ENCODE measurements at regions not wholly inside any gene's neighbourhood (a gene's known extent, or its start where the extent isn't known, plus 50 kb on each side); places are given as distances from the start of the nearest gene placed in this dataset.
"Not testable (repeated sequence)": the region's sequence is repeated elsewhere in the genome, so short reads cannot be mapped to it uniquely, and the experiment has no call there.

GRCh38 chr11:96744697-96745096 lies 354.9 kb downstream of the JRKL start:
- no peak for TF ChIP-seq CTCF (conservative IDR thresholded peaks at IDR 0.05; ENCODE audit: low read depth, low read length)
- DNase-seq (ENCODE audit: low read depth), result peak; percentile 7
- H3K4me3 ChIP-seq (ENCODE audit: low read depth, low read length), result no peak overlapping the region

DNA sequence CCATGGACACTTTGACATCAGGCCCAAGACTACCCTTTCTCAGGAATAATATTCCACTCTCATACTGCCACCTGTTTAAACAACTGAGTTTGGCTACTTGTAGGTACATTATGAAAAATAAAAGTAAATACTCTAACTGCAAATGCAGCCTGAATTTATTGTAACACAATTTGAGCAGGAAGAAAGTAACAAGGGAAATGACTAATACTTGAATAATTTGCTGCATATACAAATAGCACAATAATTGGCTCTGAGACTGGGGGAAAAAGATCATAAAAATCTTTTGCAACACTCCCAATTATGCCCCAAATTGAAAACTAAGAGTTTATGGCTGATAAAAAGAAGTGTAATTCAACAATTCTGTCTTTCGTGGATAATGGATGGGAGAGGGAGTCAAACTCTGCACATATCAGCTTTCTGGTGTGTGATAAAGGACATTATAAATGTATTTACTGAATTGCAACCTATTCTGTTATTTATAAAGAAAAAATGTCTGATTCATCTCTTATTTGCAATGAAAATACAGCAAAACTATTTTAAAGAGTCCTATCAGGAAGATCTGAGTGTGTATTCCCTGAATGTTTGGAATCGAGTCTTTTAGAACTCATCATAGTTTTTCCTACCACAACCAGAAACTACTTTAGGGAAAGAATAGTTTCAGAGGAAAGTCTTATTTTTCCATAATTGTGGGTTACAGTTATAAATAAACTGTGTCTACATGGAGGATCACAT lies 359.0 kb downstream of the JRKL start:
- no peak for TF ChIP-seq CTCF (conservative IDR thresholded peaks at IDR 0.05; ENCODE audit: low read depth, low read length)
- H3K4me3 ChIP-seq (ENCODE audit: low read depth, low read length), result no peak overlapping the region
- DNase-seq (ENCODE audit: low read depth), result peak; percentile 48

DNA sequence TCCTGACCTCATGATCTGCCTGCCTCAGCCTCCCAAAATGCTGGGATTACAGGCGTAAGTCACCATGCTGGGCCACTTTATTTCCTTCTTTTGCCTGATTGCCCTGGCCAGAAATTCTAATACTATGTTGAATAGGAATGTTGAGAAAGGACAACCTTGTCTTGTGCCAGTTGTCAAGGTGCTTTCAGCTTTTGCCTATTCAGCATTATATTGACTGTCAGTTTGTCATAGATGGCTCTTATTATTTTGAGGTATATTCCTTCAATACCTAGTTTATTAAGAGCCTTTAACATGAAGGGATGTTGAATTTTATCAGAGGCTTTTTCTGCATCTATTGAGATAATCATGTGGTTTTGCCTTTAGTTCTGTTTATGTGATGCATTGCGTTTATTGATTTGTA lies 362.0 kb downstream of the JRKL start:
- not testable (repeated sequence) for DNase-seq (ENCODE audit: low read depth); H3K4me3 ChIP-seq (ENCODE audit: low read depth, low read length)

GRCh38 chr11:96752221-96752620 lies 362.4 kb downstream of the JRKL start:
- no peak for TF ChIP-seq CTCF (conservative IDR thresholded peaks at IDR 0.05; ENCODE audit: low read depth, low read length)
- H3K4me3 ChIP-seq (ENCODE audit: low read depth, low read length), result no peak overlapping the region
- no peak for DNase-seq (ENCODE audit: low read depth)

- DNase-seq (ENCODE audit: low read depth), result no peak
- no peak overlapping the region for H3K4me3 ChIP-seq (ENCODE audit: low read depth, low read length)
- no peak for TF ChIP-seq CTCF (conservative IDR thresholded peaks at IDR 0.05; ENCODE audit: low read depth, low read length)
Observed at GRCh38 chr11:96753997-96754396, 364.2 kb downstream of the JRKL start.

DNA sequence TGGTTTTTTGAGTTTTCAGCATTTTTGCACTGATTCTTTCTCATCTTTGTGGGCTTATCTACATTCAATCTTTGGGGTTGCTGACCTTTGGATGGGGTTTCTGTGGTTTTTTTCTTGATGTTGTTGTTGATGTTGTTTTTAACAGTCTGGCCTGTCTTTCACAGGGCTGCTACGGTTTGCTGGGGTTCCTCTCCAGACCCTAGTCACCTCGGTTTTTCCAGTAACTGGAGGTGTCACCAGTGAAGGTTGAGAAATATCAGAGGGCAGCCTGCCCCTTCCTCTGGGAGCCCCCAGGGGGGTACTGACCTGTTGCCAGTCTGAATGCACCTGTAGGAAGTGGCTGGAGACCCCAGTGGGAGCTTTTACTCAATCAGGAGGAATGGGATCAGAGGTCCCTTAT lies 365.4 kb downstream of the JRKL start:
- no peak for TF ChIP-seq CTCF (conservative IDR thresholded peaks at IDR 0.05; ENCODE audit: low read depth, low read length)
- H3K4me3 ChIP-seq (ENCODE audit: low read depth, low read length), result no peak overlapping the region
- DNase-seq (ENCODE audit: low read depth), result no peak

- no peak for DNase-seq (ENCODE audit: low read depth)
- no peak overlapping the region for H3K4me3 ChIP-seq (ENCODE audit: low read depth, low read length)
- no peak for TF ChIP-seq CTCF (conservative IDR thresholded peaks at IDR 0.05; ENCODE audit: low read depth, low read length)
Observed at GRCh38 chr11:96755752-96756151, 365.9 kb downstream of the JRKL start.
